Stimulated activated CD4-positive, alpha-beta T cell treated with anti-CD3 and anti-CD28 coated beads, TNF-alpha, amount 100 ng/mL, for 48 hours (primary cell): ENCODE measurements at regions not wholly inside any gene's neighbourhood (a gene's known extent, or its start where the extent isn't known, plus 50 kb on each side); places are given as distances from the start of the nearest gene placed in this dataset.
"Not testable (repeated sequence)": the region's sequence is repeated elsewhere in the genome, so short reads cannot be mapped to it uniquely, and the experiment has no call there.

ENCODE experiments used
- DNase-seq, 3 donors: peaks; one replicate each; pipeline ENCODE4 v3.0.0-alpha.2; 2020; ENCODE audit warnings: low read depth in 3 of 3

GRCh38 chr3:21894459-21895340, 143.7 kb upstream of the ZNF385D start:
- no peak for DNase-seq

- DNase-seq = no peak
Measured at GRCh38 chr3:21898316-21898715, 147.3 kb upstream of the ZNF385D start.

- no peak for DNase-seq
Measured at GRCh38 chr3:21901484-21901883, 150.5 kb upstream of the ZNF385D start.

- DNase-seq = no peak
Measured at GRCh38 chr3:21902956-21903355, 151.9 kb upstream of the ZNF385D start.

- DNase-seq = no peak
Measured at GRCh38 chr3:21909096-21909495, 158.1 kb upstream of the ZNF385D start.

- no peak for DNase-seq
Measured at GRCh38 chr3:21912711-21913110, 161.7 kb upstream of the ZNF385D start.

- no peak for DNase-seq
Measured at GRCh38 chr3:21913791-21914190, 162.8 kb upstream of the ZNF385D start.

GRCh38 chr3:21914451-21914850, 163.4 kb upstream of the ZNF385D start:
- DNase-seq = no peak

GRCh38 chr3:21919383-21919782, 168.4 kb upstream of the ZNF385D start:
- DNase-seq = no peak

GRCh38 chr3:21920421-21920861, 169.4 kb upstream of the ZNF385D start:
- DNase-seq = no peak

GRCh38 chr3:21923156-21923555, 172.1 kb upstream of the ZNF385D start:
- not testable (repeated sequence) for DNase-seq

GRCh38 chr3:21927261-21927660, 176.3 kb upstream of the ZNF385D start:
- DNase-seq = no peak

GRCh38 chr3:21934591-21934990, 183.6 kb upstream of the ZNF385D start:
- no peak for DNase-seq

- DNase-seq = no peak
Measured at GRCh38 chr3:21936207-21936606, 185.2 kb upstream of the ZNF385D start.

GRCh38 chr3:21938267-21938681, 187.3 kb upstream of the ZNF385D start:
- DNase-seq = no peak

GRCh38 chr3:21942328-21942727, 191.3 kb upstream of the ZNF385D start:
- no peak for DNase-seq

- DNase-seq = no peak
Measured at GRCh38 chr3:21944251-21944650, 193.2 kb upstream of the ZNF385D start.

GRCh38 chr3:21952856-21953255, 201.8 kb upstream of the ZNF385D start:
- no peak for DNase-seq

- DNase-seq = no peak
Measured at GRCh38 chr3:21954709-21955108, 203.7 kb upstream of the ZNF385D start.

GRCh38 chr3:21955406-21955805, 204.4 kb upstream of the ZNF385D start:
- DNase-seq = no peak

- DNase-seq = no peak
Measured at GRCh38 chr3:21960033-21960432, 209.0 kb upstream of the ZNF385D start.

- DNase-seq = no peak
Measured at GRCh38 chr3:21962456-21962855, 211.4 kb upstream of the ZNF385D start.

GRCh38 chr3:21966457-21966856, 215.4 kb upstream of the ZNF385D start:
- DNase-seq = not testable (repeated sequence)

GRCh38 chr3:21979706-21980105, 228.7 kb upstream of the ZNF385D start:
- no peak for DNase-seq
